RCC 7860 (cell line): ENCODE measurements at regions not wholly inside any gene's neighbourhood (a gene's known extent, or its start where the extent isn't known, plus 50 kb on each side); places are given as distances from the start of the nearest gene placed in this dataset.
"Not testable (repeated sequence)": the region's sequence is repeated elsewhere in the genome, so short reads cannot be mapped to it uniquely, and the experiment has no call there.

Experiments used
- DNase-seq: peaks from one replicate; pipeline ENCODE4 v3.0.0-alpha.2; 2015; ENCODE audit warnings: low spot score
- FAIRE-seq: peaks from 2 replicates; lab custom pipeline; 2012; peaks lifted over from hg19 to GRCh38; lab: Jason Lieb, UNC

DNA sequence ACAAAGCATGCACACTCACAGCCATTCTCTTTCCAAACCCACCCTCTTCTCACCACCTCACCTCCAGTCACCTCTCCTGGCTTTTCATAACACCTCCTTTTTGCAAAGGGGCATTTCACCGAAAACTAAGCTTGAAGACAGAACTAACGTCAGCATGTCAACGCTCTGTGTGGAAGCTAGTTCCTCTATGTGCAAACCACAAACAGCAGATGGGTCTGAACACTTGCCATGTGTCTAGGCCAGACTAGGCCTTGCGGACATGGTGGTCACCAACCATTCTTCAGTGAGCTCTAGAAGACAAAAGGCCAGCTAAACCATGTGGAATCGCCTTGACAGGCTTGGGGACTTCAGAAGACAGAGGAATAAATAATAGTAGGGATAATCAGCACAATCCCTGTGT, 148.5 kb downstream of the TXNL1 start:
- DNase-seq = no peak
- FAIRE-seq = no peak

GRCh38 chr18:56488739-56489138, 149.7 kb downstream of the TXNL1 start:
- FAIRE-seq (no peak), DNase-seq (no peak)

- no peak for FAIRE-seq
- no peak for DNase-seq
Measured at GRCh38 chr18:56487801-56488200, 150.6 kb downstream of the TXNL1 start.

GRCh38 chr18:56483386-56483785, 155.0 kb downstream of the TXNL1 start:
- DNase-seq = no peak
- no peak for FAIRE-seq

GRCh38 chr18:56482813-56483212, 155.6 kb downstream of the TXNL1 start:
- not testable (repeated sequence) for FAIRE-seq, DNase-seq

DNA sequence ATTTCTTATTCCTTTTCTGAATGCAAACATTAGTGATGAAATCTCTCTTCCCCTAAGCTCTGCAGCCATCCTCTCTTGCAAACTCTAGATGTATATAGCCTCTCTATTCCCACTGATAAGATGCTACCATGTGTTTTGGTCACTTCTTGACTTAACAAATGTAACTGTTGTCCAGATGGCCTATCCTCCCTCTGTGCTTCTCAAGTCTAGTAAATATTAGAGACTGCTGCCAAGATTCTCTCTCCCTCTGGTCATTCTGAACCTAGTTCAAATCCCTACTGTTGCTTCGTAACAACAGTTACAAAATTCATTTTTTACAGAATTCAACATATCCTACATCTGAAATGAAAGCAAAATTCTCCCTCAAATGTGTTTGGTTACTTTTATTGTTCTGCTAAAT, 156.6 kb downstream of the TXNL1 start:
- no peak for FAIRE-seq
- no peak for DNase-seq

DNA sequence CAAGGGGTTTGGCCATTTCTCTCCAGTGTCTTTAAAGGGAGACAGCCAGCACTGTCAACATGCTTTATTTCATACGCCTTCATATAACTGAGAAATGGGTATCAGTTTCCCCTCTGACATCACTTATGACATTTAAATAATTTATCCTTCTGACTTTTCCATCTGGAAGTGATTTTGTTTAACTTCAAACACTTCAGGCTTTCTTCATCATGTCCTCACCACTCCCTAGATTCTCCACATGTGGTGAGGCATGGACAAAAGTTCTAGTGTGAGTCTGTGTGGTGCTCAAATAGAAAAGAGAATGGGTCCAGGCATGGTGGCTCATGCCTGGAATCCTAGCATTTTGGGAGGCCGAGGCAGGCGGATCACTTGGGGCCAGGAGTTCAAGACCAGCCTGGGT, 158.6 kb downstream of the TXNL1 start:
- DNase-seq = no peak
- FAIRE-seq = no peak

GRCh38 chr18:56475250-56475649, 163.1 kb downstream of the TXNL1 start:
- no peak for FAIRE-seq
- peak; percentile 8 for DNase-seq

DNA sequence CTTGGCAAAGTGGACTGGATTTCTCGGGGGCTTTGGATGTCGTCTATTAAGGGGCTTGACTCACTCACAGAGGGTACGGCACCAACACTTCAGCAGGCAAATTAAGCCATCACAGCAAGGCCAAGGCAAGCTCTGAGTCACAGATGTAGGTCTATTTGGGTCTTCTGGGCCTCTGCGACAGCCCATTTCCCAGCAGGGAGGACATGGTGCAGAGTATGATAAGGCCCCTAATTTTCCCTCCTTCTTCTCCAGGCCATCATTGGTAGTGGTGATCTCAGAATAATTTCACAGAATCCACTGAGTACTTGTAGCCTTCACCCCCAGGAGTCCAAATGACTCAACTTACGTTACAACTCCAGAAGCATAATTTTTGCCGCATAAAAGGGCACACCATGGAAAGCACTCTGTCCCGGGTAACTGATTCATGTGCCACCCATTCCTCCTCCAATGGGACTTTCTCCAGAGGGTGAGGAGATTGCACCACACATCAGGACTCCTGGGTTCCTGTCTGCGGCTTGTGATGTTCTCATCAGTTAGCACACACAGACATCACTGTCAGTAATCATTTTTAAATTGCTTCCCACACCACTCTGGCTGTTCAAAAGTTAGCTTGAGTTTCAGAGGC, 164.9 kb downstream of the TXNL1 start:
- DNase-seq (no peak), FAIRE-seq (no peak)

DNA sequence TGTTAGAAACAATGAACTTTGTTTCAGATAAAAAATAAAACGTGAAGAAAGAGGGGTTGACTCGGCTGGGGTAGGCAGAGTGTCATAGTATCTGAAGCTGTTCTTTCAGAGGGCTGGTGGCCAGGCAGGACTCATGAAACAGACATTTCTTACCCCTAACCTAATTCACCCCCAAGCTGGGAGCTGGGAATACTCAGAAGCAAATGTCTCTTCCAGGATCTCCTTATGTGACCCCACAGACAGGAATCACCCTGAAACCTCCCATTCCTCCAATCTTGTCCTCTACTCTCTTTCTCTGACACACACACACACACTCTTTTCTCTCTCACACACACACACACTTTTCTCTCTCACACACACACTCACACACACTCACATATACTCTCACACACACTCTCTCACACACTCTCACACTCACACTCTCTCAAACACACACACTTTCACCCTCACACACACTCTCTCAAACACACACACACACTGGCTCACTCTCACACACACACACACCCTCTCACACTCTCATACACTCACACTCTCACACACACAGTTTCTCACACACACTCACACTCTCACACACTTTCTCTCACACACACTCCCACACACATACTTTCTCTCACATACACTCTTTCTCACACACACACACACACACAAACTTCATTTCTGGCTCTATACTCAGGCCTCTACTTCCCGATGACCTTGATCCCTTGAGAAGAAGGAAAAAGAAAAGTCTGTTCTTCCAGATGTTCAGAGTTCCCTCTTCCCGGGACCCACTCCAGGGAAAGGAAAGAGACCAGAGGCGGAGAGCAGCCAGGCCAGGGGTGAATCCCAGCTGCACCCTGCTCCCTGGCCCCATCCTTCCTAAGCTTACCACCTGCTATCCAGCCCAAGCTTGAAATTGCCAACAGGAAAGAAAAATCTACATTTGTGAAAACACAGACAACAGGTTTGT, 167.7 kb downstream of the TXNL1 start:
- DNase-seq (no peak), FAIRE-seq (no peak)

GRCh38 chr18:56469582-56469981, 168.8 kb downstream of the TXNL1 start:
- FAIRE-seq (no peak), DNase-seq (no peak)

GRCh38 chr18:56468396-56468795, 170.0 kb downstream of the TXNL1 start:
- no peak for FAIRE-seq
- DNase-seq = no peak

DNA sequence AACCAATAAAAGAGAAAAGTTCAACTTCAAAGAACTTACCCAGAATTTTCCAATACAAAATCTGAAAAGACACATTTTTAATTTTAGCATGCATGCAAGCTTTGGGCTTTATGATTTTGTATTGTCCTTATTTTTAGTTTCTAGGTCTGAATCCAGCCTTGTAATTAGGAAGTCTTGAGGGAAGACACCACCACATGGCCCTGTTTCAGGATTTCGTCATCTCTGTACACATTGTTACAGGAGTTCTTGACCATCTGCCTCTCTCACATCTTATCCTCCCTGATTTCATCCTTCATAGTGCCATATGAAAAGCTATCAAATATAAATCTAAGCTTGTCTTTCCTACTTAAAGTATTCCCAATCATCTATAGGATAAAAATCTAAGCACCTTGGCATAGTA, 176.1 kb downstream of the TXNL1 start:
- no peak for FAIRE-seq
- no peak for DNase-seq

GRCh38 chr18:56461151-56461550, 177.2 kb downstream of the TXNL1 start:
- DNase-seq (no peak), FAIRE-seq (no peak)

GRCh38 chr18:56460581-56460980, 177.8 kb downstream of the TXNL1 start:
- FAIRE-seq (no peak), DNase-seq (no peak)

- FAIRE-seq = no peak
- DNase-seq = no peak
Measured at GRCh38 chr18:56458770-56459712, 179.4 kb downstream of the TXNL1 start.

- FAIRE-seq = no peak
Measured at GRCh38 chr18:56455874-56456273, 182.5 kb downstream of the TXNL1 start.

DNA sequence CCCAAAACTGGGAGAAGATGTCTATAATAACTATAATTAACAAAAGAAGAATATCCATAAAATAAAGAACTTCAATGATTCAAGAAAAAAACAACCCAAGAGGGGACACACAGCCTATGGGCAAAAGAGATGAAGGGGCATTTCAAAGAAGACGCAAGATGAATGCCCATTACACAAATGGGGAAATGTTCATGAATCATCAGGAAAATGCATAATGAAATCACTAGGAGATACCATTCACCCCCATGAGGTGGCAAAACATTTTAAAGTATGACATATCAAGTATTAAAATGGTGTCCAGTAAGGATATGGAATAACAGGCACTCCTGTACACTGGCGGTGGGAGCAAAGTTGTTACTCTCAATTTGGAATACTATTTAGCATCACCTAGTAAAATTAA, 183.3 kb downstream of the TXNL1 start:
- no peak for FAIRE-seq
- DNase-seq = no peak

More at GRCh38 chr18:56455874-56456273, 182.5 kb downstream of the TXNL1 start:
- DNase-seq = no peak

DNA sequence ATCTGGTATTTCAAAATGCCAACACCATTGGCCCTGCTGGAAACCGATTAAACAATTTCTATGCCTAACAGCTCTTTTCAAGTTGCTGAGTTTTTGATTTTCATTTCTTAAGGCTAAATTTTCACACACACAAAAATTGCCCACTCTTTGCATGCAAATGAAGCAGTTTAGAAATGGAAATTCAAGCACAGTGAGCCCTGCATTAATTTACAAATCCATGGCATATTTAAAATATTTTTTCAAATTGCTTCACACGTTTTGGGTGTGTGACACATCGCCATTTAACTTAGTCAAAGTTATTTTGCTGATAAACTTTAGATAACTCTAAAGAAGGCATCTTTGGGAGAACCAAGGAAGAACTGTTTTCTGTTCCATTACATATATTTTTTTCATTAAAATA, 184.8 kb downstream of the TXNL1 start:
- DNase-seq = no peak
- FAIRE-seq = no peak

- DNase-seq = no peak
- no peak for FAIRE-seq
Measured at GRCh38 chr18:56451188-56451587, 187.2 kb downstream of the TXNL1 start.

DNA sequence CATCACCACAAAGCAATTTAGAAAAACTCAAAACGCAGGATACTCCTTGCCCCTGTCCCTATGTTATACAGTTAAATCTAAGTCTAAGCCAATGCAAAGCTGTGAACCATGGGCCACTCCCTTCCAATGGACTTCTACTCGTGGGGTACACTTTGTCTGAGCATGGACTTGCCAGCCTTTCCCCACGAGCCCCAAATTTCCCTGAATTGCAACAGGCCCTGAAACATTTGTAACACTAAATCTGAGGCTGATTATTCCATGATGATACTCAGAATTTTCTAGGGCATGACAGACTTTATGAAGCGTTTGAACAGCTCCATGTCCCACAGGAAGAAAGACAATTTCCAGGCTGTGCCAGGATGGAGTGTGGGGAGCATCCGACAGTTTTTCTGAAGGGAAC, 189.6 kb downstream of the TXNL1 start:
- FAIRE-seq (no peak), DNase-seq (no peak)
